Body of pancreas (tissue), 4 donors: ENCODE measurements at regions not wholly inside any gene's neighbourhood (a gene's known extent, or its start where the extent isn't known, plus 50 kb on each side); places are given as distances from the start of the nearest gene placed in this dataset.

Experiments
- ATAC-seq: fragments of 150-250 bp; one replicate; pipeline ENCODE4 v1.9.1; 2016
- DNase-seq, 4 donors: peaks; one replicate each; pipeline ENCODE4 v3.0.0-alpha.2; 2019
- H3K27ac ChIP-seq, 4 donors: fragments of 200-600 bp; sonication (generic); 1 replicate in 3 of 4; 2 replicates in 1 of 4; pipeline versions ENCODE4 v1.5.1 to v1.6.1; 2016 to 2019; ENCODE audit warnings: mild to moderate bottlenecking in 1 of 4, mixed read lengths in 1 of 4, moderate library complexity in 1 of 4
- H3K27me3 ChIP-seq, 2 donors: fragments of 200-600 bp; sonication (generic); one replicate each; pipeline ENCODE4 v1.6.0; 2016; ENCODE audit warnings: mild to moderate bottlenecking in 1 of 2
- H3K36me3 ChIP-seq, 2 donors: fragments of 200-600 bp; sonication (generic); replicated peaks in 1 of 2; 2 replicates each; pipeline ENCODE4 v1.5.1; 2016; ENCODE audit warnings: low read depth in 2 of 2; ENCODE audit not compliant: insufficient read depth in 1 of 2
- H3K4me1 ChIP-seq: fragments of 200-600 bp; sonication (generic); one replicate; pipeline ENCODE4 v1.6.0; 2016
- H3K4me3 ChIP-seq, 2 donors: fragments of 200-600 bp; sonication (generic); 1 replicate in 1 of 2; 2 replicates in 1 of 2; pipeline ENCODE4 v1.5.1; 2016 to 2019
- H3K9me3 ChIP-seq, 3 donors: fragments of 200-600 bp; sonication (generic); 1 replicate in 2 of 3; 2 replicates in 1 of 3; pipeline ENCODE4 v1.5.1; 2016
- POLR2A ChIP-seq, 3 donors: fragments of 450-650 bp; IDR thresholded peaks; one replicate each; pipeline ENCODE4 v1.6.1; 2016; ENCODE audit warnings: antibody characterized with exemption in 3 of 3, mild to moderate bottlenecking in 2 of 3
- WGBS, 2 donors: methylation state at CpG; one replicate each; pipeline ENCODE4 v1.1.5; 2017; 5-methylcytosine and 5-hydroxymethylcytosine counted together
- intact Hi-C: fragments of 100-400 bp; cut with DNase I; formaldehyde crosslinking; loops from one replicate; pipeline ENCODE4 v1.15.1; 2023
- TF ChIP-seq, protein P1 (sequence below), 7 experiments: fragments of 450-650 bp in 4 of 7; fragments of 200-600 bp in 3 of 7; sonication (generic) in 3 of 7; IDR thresholded peaks; one replicate each; pipeline ENCODE4 v1.5.1; 2016 to 2019; ENCODE audit warnings: antibody characterized with exemption in 7 of 7

DNA sequence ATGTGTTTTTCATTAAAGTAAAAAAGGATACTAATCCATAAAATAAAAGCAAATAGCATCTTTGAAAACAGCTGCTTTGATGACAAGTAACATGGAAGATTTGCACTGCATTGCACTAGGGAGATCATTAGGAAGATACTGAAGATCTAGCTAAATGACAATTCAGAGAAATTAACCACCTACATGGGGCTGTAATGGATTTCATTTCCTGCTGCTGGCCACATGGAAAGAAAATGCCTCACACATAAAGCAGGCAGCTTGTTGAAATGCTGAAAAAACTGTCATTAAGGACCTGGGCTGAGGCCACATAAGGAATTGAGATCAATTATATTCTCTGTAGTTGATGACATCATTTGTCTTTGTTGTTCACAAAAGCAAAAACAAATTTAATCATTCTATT, 94.1 kb downstream of the PYDC2 start:
- H3K36me3 ChIP-seq: no peaks in the 10 kb centered on the region
- no peak overlapping the region for H3K27ac ChIP-seq
- ATAC-seq (no peak), DNase-seq (no peak)
- H3K4me1 ChIP-seq: no peaks in the 10 kb centered on the region
- no peaks in the 10 kb centered on the region for H3K9me3 ChIP-seq
- intact Hi-C loops: no loop called here
- H3K4me3 ChIP-seq: no peak overlapping the region
- TF ChIP-seq POLR2A (IDR thresholded peaks at IDR 0.05): no peak
- TF ChIP-seq, protein P1, sequence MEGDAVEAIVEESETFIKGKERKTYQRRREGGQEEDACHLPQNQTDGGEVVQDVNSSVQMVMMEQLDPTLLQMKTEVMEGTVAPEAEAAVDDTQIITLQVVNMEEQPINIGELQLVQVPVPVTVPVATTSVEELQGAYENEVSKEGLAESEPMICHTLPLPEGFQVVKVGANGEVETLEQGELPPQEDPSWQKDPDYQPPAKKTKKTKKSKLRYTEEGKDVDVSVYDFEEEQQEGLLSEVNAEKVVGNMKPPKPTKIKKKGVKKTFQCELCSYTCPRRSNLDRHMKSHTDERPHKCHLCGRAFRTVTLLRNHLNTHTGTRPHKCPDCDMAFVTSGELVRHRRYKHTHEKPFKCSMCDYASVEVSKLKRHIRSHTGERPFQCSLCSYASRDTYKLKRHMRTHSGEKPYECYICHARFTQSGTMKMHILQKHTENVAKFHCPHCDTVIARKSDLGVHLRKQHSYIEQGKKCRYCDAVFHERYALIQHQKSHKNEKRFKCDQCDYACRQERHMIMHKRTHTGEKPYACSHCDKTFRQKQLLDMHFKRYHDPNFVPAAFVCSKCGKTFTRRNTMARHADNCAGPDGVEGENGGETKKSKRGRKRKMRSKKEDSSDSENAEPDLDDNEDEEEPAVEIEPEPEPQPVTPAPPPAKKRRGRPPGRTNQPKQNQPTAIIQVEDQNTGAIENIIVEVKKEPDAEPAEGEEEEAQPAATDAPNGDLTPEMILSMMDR (IDR thresholded peaks at IDR 0.05): no peak
- H3K27me3 ChIP-seq: no peaks in the 10 kb centered on the region

DNA sequence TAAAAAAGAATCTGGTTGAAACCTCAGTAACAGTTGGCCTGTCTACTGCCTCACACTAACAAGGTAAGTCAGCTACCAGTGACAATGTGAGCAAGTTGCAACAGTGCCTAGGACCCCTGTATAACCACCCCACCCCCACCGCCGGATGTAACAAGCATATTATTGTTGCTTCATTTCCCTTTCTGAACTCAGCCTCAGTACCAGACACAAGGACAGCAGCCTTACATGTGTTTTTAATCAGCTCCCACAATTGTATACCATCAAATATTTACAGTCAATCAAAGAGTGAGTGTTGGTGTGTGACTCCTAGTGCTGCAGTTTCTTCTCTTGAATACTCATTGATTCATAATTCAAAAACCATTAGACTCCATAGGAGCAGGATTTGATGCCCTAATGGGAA, 96.4 kb downstream of the PYDC2 start:
- H3K4me3 ChIP-seq: no peak overlapping the region
- H3K9me3 ChIP-seq: no peaks in the 10 kb centered on the region
- intact Hi-C loops: no loop called here
- H3K36me3 ChIP-seq: no peaks in the 10 kb centered on the region
- TF ChIP-seq POLR2A (IDR thresholded peaks at IDR 0.05): no peak
- TF ChIP-seq, protein P1 (IDR thresholded peaks at IDR 0.05): no peak
- no peak for DNase-seq
- no peak overlapping the region for H3K27ac ChIP-seq
- H3K4me1 ChIP-seq: no peaks in the 10 kb centered on the region
- WGBS, 2 donors: 55 to 66% methylated on average over 2 of the region's 2 CpGs
- no peak for ATAC-seq
- H3K27me3 ChIP-seq: no peaks in the 10 kb centered on the region

DNA sequence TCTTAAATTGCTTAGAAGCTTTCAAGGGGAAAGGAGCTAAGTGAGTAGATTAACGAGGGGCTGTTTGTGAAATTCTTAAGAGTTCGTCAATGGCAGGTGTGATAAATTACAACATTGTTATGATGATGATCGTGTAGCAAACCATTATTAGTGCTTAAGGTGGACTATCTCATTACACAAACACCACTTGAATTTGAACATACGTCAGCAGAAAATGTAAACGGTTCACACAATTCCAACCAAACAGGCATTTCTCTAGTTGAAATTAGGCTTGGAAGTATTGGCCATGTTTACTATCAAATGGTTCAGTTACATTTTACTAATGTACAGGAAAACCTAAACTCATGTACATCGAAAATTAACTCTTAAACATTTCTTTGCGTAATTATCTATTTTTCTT, 102.8 kb downstream of the PYDC2 start:
- no peaks in the 10 kb centered on the region for H3K4me1 ChIP-seq
- no peak overlapping the region for H3K4me3 ChIP-seq
- no peak overlapping the region for H3K27ac ChIP-seq
- 35 to 38% methylated on average over 7 of the region's 7 CpGs for WGBS, 2 donors
- H3K9me3 ChIP-seq: no peaks in the 10 kb centered on the region
- DNase-seq (no peak), ATAC-seq (no peak)
- no peak for TF ChIP-seq POLR2A (IDR thresholded peaks at IDR 0.05)
- TF ChIP-seq, protein P1 (IDR thresholded peaks at IDR 0.05): no peak
- no peaks in the 10 kb centered on the region for H3K27me3 ChIP-seq
- intact Hi-C loops: no loop called here
- no peaks in the 10 kb centered on the region for H3K36me3 ChIP-seq

DNA sequence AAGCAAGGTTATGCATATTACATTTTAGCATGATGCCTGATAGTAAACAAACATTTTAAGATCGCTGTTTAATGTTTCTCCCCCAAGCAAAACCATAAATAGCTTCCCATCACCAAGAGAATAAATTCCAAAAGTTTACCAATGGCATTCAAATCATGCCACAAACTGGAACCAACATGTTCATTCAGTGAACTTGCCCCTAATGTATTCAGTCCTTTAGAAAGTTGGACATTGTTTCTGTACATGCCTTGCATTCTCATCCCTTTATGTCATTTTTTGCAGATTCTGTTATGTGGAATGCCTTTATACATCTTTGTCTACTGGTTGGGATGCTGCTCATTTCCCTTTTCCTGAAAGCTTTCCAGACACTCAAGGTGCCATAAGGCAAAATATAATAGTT, 105.5 kb downstream of the PYDC2 start:
- Histone ChIP-seq H3K27ac (no peak overlapping the region), H3K9me3 (no peaks in the 10 kb centered on the region), H3K36me3 (no peaks in the 10 kb centered on the region), H3K4me1 (no peaks in the 10 kb centered on the region), H3K27me3 (no peaks in the 10 kb centered on the region), H3K4me3 (no peak overlapping the region)
- intact Hi-C loops: no loop called here
- DNase-seq (no peak), ATAC-seq (no peak)
- 64 to 72% methylated on average over 1 of the region's 1 CpG for WGBS, 2 donors
- TF ChIP-seq, protein P1 (IDR thresholded peaks at IDR 0.05): no peak
- TF ChIP-seq POLR2A (IDR thresholded peaks at IDR 0.05): no peak

DNA sequence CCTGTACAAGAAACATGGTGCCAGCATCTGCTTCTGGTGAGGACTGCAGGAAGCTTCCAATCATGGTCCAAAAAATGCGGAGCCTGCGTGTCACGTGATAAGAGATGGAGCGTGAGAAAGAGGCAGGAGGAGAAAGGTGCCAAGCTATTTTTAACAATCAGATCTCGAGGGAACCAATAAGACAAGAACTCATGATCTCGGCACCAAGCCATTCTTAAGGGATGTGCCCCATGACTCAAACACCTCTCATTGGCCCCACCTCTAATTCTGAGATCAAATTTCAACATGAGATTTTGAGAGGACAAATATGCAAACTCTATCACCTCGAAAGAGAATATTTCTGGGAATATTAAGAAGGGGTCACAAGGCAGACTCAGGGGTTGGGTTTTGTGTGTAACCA, 107.2 kb downstream of the PYDC2 start:
- no peak overlapping the region for H3K4me3 ChIP-seq
- no peaks in the 10 kb centered on the region for H3K36me3 ChIP-seq
- no peaks in the 10 kb centered on the region for H3K9me3 ChIP-seq
- intact Hi-C loops: no loop called here
- no peak overlapping the region for H3K27ac ChIP-seq
- ATAC-seq: no peak
- no peaks in the 10 kb centered on the region for H3K4me1 ChIP-seq
- DNase-seq: no peak
- no peak for TF ChIP-seq POLR2A (IDR thresholded peaks at IDR 0.05)
- TF ChIP-seq, protein P1 (IDR thresholded peaks at IDR 0.05): no peak
- H3K27me3 ChIP-seq: no peaks in the 10 kb centered on the region
- WGBS, 2 donors: 66 to 77% methylated on average over 7 of the region's 7 CpGs
